Adrenal gland (tissue), 9 donors: ENCODE measurements at regions not wholly inside any gene's neighbourhood (a gene's known extent, or its start where the extent isn't known, plus 50 kb on each side); places are given as distances from the start of the nearest gene placed in this dataset.

Source experiments
- DNase-seq, 7 donors: peaks; one replicate each; pipeline ENCODE4 v3.0.0-alpha.2; 2019 to 2020
- H3K27ac ChIP-seq, 5 donors: fragments of 200-600 bp; sonication (generic) in 4 of 5; 1 replicate in 3 of 5; 2 replicates in 2 of 5; pipeline versions ENCODE4 v1.5.1 to v1.8.0; 2016 to 2020; ENCODE audit warnings: mild to moderate bottlenecking in 1 of 5
- H3K27me3 ChIP-seq: fragments of 200-600 bp; 2 replicates; pipeline ENCODE4 v1.8.0; 2021
- H3K36me3 ChIP-seq, 2 donors: fragments of 200-600 bp; replicated peaks in 1 of 2; 1 replicate in 1 of 2; 2 replicates in 1 of 2; pipeline versions ENCODE4 v1.5.1 to v1.8.0; 2018 to 2022
- H3K4me1 ChIP-seq, 2 donors: fragments of 200-600 bp; replicated peaks in 1 of 2; 1 replicate in 1 of 2; 2 replicates in 1 of 2; pipeline versions ENCODE4 v1.5.1 to v1.8.0; 2018 to 2021
- H3K4me3 ChIP-seq, 4 donors: fragments of 200-600 bp; sonication (generic) in 3 of 4; one replicate each; pipeline ENCODE4 v1.5.1; 2016 to 2018
- H3K9me3 ChIP-seq, 3 donors: fragments of 200-600 bp; sonication (generic) in 1 of 3; replicated peaks in 1 of 3; 1 replicate in 2 of 3; 2 replicates in 1 of 3; pipeline versions ENCODE4 v1.5.1 to v1.8.0; 2016 to 2021
- POLR2A ChIP-seq, 2 donors: fragments of 450-650 bp; IDR thresholded peaks; one replicate each; pipeline ENCODE4 v1.6.1; 2017; ENCODE audit warnings: antibody characterized with exemption in 2 of 2, mild to moderate bottlenecking in 2 of 2, moderate library complexity in 1 of 2
- WGBS, 4 donors: extraction: QIAGEN DNeasy Blood & Tissue Kit in 2 of 4; methylation state at CpG; one replicate each; pipeline versions ENCODE4 v1.1.5 to v1.1.7; 2013 to 2017; 5-methylcytosine and 5-hydroxymethylcytosine counted together
- intact Hi-C, 2 donors: fragments of 100-400 bp; cut with DNase I; formaldehyde crosslinking; loops; one replicate each; pipeline versions ENCODE4 v1.14.1 to v1.15.0; 2022 to 2023
- TF ChIP-seq, protein P1 (sequence below), 6 experiments: fragments of 450-650 bp in 4 of 6; fragments of 200-600 bp in 2 of 6; sonication (generic) in 1 of 6; IDR thresholded peaks; 1 replicate in 5 of 6; 2 replicates in 1 of 6; pipeline versions ENCODE4 v1.5.1 to v1.8.0; 2016 to 2021; ENCODE audit warnings: antibody characterized with exemption in 6 of 6, mild to moderate bottlenecking in 2 of 6, moderate library complexity in 1 of 6
- donor health status: healthy with polysubstance abuse.
- donor health status: Bipolar disorder and iron deficiency.
- donor health status: DM: yes; HTN: yes; CAD: no.
- donor health status: DM: no; HTN: no; CAD: no.
- donor health status: DM: no; HTN: no; CAD: no.

GRCh38 chr18:43531438-43531837 is 254.1 kb upstream of the SYT4 start:
- Histone ChIP-seq H3K4me1 (no peaks in the 10 kb centered on the region), H3K4me3 (no peak overlapping the region), H3K36me3 (no peaks in the 10 kb centered on the region), H3K27ac (no peak overlapping the region), H3K27me3 (no peaks in the 10 kb centered on the region), H3K9me3 (no peaks in the 10 kb centered on the region)
- DNase-seq: no peak
- 82 to 90% (median 88%) methylated on average over 3 of the region's 3 CpGs for WGBS, 4 donors
- TF ChIP-seq, protein P1, sequence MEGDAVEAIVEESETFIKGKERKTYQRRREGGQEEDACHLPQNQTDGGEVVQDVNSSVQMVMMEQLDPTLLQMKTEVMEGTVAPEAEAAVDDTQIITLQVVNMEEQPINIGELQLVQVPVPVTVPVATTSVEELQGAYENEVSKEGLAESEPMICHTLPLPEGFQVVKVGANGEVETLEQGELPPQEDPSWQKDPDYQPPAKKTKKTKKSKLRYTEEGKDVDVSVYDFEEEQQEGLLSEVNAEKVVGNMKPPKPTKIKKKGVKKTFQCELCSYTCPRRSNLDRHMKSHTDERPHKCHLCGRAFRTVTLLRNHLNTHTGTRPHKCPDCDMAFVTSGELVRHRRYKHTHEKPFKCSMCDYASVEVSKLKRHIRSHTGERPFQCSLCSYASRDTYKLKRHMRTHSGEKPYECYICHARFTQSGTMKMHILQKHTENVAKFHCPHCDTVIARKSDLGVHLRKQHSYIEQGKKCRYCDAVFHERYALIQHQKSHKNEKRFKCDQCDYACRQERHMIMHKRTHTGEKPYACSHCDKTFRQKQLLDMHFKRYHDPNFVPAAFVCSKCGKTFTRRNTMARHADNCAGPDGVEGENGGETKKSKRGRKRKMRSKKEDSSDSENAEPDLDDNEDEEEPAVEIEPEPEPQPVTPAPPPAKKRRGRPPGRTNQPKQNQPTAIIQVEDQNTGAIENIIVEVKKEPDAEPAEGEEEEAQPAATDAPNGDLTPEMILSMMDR (IDR thresholded peaks at IDR 0.05): no peak
- TF ChIP-seq POLR2A (IDR thresholded peaks at IDR 0.05): no peak
- intact Hi-C loops: no loop called here

DNA sequence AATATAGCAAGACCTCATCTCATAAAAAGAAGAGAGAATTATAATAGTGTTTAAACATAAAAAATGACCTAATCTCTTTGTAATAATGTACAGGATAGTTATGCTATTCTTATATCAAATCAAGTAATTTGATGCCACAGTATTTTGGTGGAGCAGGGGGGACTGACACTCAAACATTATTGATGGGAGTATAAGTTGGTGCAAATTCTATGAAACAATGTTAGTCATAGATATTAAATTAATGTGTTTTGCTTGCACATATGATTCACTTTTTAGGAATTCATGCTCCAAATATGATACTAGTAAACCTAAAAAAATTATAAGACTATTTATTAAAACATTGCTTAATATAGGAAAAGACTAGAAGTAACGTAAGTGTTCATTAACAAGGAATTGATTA is 256.1 kb upstream of the SYT4 start:
- 80 to 93% (median 85%) methylated on average over 1 of the region's 1 CpG for WGBS, 4 donors
- Histone ChIP-seq H3K27me3 (no peaks in the 10 kb centered on the region), H3K4me3 (no peak overlapping the region), H3K9me3 (no peaks in the 10 kb centered on the region), H3K4me1 (no peaks in the 10 kb centered on the region), H3K27ac (no peak overlapping the region), H3K36me3 (no peaks in the 10 kb centered on the region)
- no peak for DNase-seq
- TF ChIP-seq POLR2A (IDR thresholded peaks at IDR 0.05): no peak
- TF ChIP-seq, protein P1 (IDR thresholded peaks at IDR 0.05): no peak
- intact Hi-C loops: no loop called here

DNA sequence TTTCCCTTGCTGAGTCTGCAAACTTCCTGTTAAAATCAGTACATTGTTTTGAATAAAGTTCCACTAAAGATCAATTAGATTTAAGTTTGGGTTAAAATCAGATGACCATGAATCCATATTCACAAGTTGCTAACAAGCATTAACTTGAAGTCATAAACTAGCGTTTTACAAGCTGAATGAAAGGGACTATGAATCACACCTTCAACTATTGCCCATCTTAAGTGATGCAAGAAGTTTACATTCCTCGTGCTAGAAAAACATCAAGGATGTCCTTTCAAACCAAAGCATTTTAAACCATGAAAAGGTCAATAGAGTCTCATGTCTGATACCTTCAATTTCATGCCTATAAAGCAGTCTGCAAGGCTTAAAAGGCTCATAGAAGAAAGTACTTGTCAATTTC is 257.2 kb upstream of the SYT4 start:
- Histone ChIP-seq H3K27me3 (no peaks in the 10 kb centered on the region), H3K27ac (no peak overlapping the region), H3K9me3 (no peaks in the 10 kb centered on the region), H3K4me1 (no peaks in the 10 kb centered on the region), H3K4me3 (no peak overlapping the region), H3K36me3 (no peaks in the 10 kb centered on the region)
- DNase-seq: no peak
- WGBS, 4 donors: 44 to 56% (median 47%) methylated on average over 2 of the region's 2 CpGs
- TF ChIP-seq POLR2A (IDR thresholded peaks at IDR 0.05): no peak
- intact Hi-C loops: no loop called here

DNA sequence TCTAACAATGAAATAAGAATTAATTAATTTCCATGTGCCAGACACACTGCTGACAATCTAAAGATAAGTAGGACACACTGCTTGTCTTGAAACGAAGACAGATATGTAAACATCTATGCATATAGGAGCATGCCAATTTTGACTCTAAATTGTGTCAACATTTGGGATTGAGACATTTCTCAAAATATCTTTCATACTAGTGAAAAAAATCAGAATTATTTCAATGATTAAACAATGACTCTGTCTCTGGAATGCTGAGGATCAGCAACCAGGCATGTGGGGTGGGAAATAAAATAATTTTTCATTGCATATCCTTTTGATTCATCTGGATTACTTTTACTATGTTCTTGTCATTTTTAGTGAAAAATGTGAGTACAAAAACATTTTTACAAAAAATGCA is 262.6 kb upstream of the SYT4 start:
- intact Hi-C loops: no loop called here
- H3K27me3 ChIP-seq: no peaks in the 10 kb centered on the region
- WGBS, 4 donors: 30 to 40% (median 38%) methylated on average over 1 of the region's 1 CpG
- no peaks in the 10 kb centered on the region for H3K9me3 ChIP-seq
- TF ChIP-seq POLR2A (IDR thresholded peaks at IDR 0.05): no peak
- TF ChIP-seq, protein P1 (IDR thresholded peaks at IDR 0.05): no peak
- H3K36me3 ChIP-seq: no peaks in the 10 kb centered on the region
- H3K4me1 ChIP-seq: no peaks in the 10 kb centered on the region
- H3K27ac ChIP-seq: no peak overlapping the region
- H3K4me3 ChIP-seq: no peak overlapping the region
- DNase-seq: no peak

GRCh38 chr18:43542016-43542415 is 264.7 kb upstream of the SYT4 start:
- WGBS, 4 donors: 70 to 76% (median 73%) methylated on average over 6 of the region's 6 CpGs
- DNase-seq: no peak
- intact Hi-C loops: no loop called here

More at GRCh38 chr18:43542016-43542415, 264.7 kb upstream of the SYT4 start:
- Histone ChIP-seq H3K36me3 (no peaks in the 10 kb centered on the region), H3K9me3 (no peaks in the 10 kb centered on the region), H3K4me1 (no peaks in the 10 kb centered on the region), H3K27me3 (no peaks in the 10 kb centered on the region), H3K27ac (no peak overlapping the region), H3K4me3 (no peak overlapping the region)
- TF ChIP-seq POLR2A (IDR thresholded peaks at IDR 0.05): no peak
- TF ChIP-seq, protein P1 (IDR thresholded peaks at IDR 0.05): no peak
